CD4-positive, alpha-beta memory T cell (primary cell): ENCODE measurements at regions not wholly inside any gene's neighbourhood (a gene's known extent, or its start where the extent isn't known, plus 50 kb on each side); places are given as distances from the start of the nearest gene placed in this dataset.

ENCODE experiments used
- CTCF ChIA-PET: fragments of 350-600 bp; sonication (Branson Sonifier 250); formaldehyde crosslinking; loops from one replicate; lab custom pipeline; 2021; ENCODE audit warnings: inconsistent platforms; ENCODE audit not compliant: partially characterized antibody; lab: Charles Lee
- POLR2A ChIA-PET: fragments of 350-600 bp; sonication (Branson Sonifier 250); formaldehyde crosslinking; loops from one replicate; lab custom pipeline; 2021; ENCODE audit not compliant: partially characterized antibody; lab: Charles Lee
- DNase-seq, 5 donors: peaks; one replicate each; pipeline versions ENCODE4 v3.0.0 to v3.0.0-alpha.2; 2020 to 2022; ENCODE audit warnings: mixed read lengths in 1 of 5
- H3K27ac ChIP-seq: one replicate; pipeline ENCODE4 v1.7.0; 2013; ENCODE audit warnings: low read depth, low read length
- H3K27me3 ChIP-seq: 2 replicates; pipeline ENCODE4 v1.7.0; 2013; ENCODE audit warnings: mild to moderate bottlenecking, low read length, moderate library complexity; ENCODE audit not compliant: insufficient read depth
- H3K36me3 ChIP-seq: 2 replicates; pipeline ENCODE4 v1.7.0; 2013; ENCODE audit warnings: mild to moderate bottlenecking, low read length, moderate library complexity; ENCODE audit not compliant: insufficient read depth
- H3K4me1 ChIP-seq: 2 replicates; pipeline ENCODE4 v1.7.0; 2013; ENCODE audit warnings: mild to moderate bottlenecking, low read length, moderate library complexity; ENCODE audit not compliant: insufficient read depth
- H3K4me3 ChIP-seq, 2 donors: one replicate each; pipeline ENCODE4 v1.7.0; 2013; ENCODE audit warnings: low read length in 2 of 2, mild to moderate bottlenecking in 1 of 2
- H3K9me3 ChIP-seq, 2 donors: one replicate each; pipeline ENCODE4 v1.7.0; 2013; ENCODE audit warnings: low read length in 2 of 2, control low read depth in 1 of 2; ENCODE audit not compliant: control insufficient read depth in 1 of 2
- H3K27ac Mint-ChIP-seq, 7 donors: one replicate each; pipeline ENCODE4 v1.8.0; 2020 to 2021; ENCODE audit warnings: mixed read lengths in 7 of 7, mild to moderate bottlenecking in 6 of 7, inconsistent platforms in 3 of 7, moderate library complexity in 3 of 7
- H3K27me3 Mint-ChIP-seq, 2 donors: one replicate each; pipeline ENCODE4 v1.8.0; 2020 to 2021; ENCODE audit warnings: mixed read lengths in 2 of 2
- H3K36me3 Mint-ChIP-seq, 2 donors: one replicate each; pipeline ENCODE4 v1.8.0; 2020 to 2021; ENCODE audit warnings: mixed read lengths in 2 of 2, inconsistent platforms in 1 of 2, mild to moderate bottlenecking in 1 of 2
- H3K4me1 Mint-ChIP-seq, 4 donors: one replicate each; pipeline ENCODE4 v1.8.0; 2020 to 2021; ENCODE audit warnings: mixed read lengths in 4 of 4, mild to moderate bottlenecking in 1 of 4
- H3K4me3 Mint-ChIP-seq, 8 donors: one replicate each; pipeline ENCODE4 v1.8.0; 2020 to 2021; ENCODE audit warnings: mixed read lengths in 8 of 8, mild to moderate bottlenecking in 7 of 8, moderate library complexity in 6 of 8, inconsistent platforms in 3 of 8
- H3K9me3 Mint-ChIP-seq, 8 donors: one replicate each; pipeline ENCODE4 v1.8.0; 2020 to 2021; ENCODE audit warnings: mixed read lengths in 8 of 8, mild to moderate bottlenecking in 5 of 8, inconsistent platforms in 3 of 8, moderate library complexity in 1 of 8
- intact Hi-C: fragments of 100-400 bp; cut with micrococcal nuclease; formaldehyde crosslinking; loops from one replicate; pipeline ENCODE4 v1.15.1; 2023

DNA sequence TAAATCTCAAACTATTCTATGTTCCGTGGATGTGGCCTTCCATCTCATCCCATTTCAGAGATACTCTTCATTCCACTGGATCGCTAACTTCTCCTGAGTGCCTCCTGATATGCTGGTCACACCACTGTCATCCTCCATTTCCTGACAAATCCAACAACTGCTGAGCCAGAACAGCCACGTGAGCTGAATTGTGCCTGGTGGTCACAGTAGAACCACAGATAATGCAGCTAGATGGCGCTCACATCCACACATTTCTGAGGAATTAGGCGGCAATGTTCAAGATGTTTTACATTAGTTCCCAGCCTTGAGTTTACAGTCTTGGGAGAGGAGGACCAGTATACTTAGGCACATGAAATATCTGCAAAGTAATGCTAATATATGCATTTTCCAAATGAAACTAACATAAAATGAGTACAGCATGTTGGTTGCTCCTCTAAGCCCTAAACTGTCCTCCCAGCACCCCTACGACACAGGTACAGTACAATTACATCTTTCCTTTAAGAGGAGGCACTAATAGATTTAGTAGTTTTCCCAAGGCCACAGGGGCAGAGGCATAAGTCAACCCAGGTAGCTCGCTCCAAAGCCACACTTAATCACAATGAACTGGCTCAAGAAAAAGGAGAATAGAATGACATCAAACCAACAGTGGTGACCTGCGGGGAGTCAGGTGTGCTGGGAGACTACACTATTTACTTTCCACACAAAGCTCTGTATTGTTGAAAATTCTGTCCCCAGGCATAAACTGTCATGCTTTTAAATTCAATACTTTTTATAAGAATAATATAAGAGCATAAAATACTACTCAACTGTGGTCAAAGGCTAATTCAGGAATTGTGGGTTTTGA, 134.2 kb downstream of the CHIC2 start:
- no peaks in the 10 kb centered on the region for H3K27me3 ChIP-seq
- POLR2A ChIA-PET, result interaction anchor here (1.9 kb wide), 1 partner anchor 304 kb away, joined by 7 read pairs; no protein-coding TSS in a partner anchor
- intact Hi-C loops, result loop anchor here (1.0 kb wide), 3 partner anchors 288 to 733 kb away; no protein-coding TSS in a partner anchor
- Mint-ChIP-seq H3K9me3 (peaks cover 0 to 3% (median 0%) of the 10 kb centered on the region in 8 donors), H3K4me1 (no peaks in the 10 kb centered on the region), H3K36me3 (no peaks in the 10 kb centered on the region), H3K27ac (no peak overlapping the region), H3K4me3 (no peak overlapping the region), H3K27me3 (peaks cover 0 to 4% of the 10 kb centered on the region in 2 donors)
- CTCF ChIA-PET, result interaction anchor here (0.6 to 10.8 kb wide), 20 partner anchors 9 to 1022 kb away, joined by 3 to 258 read pairs (median 4); no protein-coding TSS in a partner anchor
- peak; percentile 44 to 49 (median 45) for DNase-seq
- H3K4me1 ChIP-seq, result no peaks in the 10 kb centered on the region
- H3K4me3 ChIP-seq, result no peak overlapping the region
- no peaks in the 10 kb centered on the region for H3K36me3 ChIP-seq
- no peaks in the 10 kb centered on the region for H3K9me3 ChIP-seq
- H3K27ac ChIP-seq, result no peak overlapping the region

GRCh38 chr4:53929311-53929710, 135.1 kb downstream of the CHIC2 start:
- peaks cover 0 to 4% of the 10 kb centered on the region in 2 donors for H3K27me3 Mint-ChIP-seq
- no peak overlapping the region for H3K4me3 Mint-ChIP-seq
- H3K9me3 Mint-ChIP-seq, result peaks cover 0 to 3% (median 0%) of the 10 kb centered on the region in 8 donors
- Histone ChIP-seq H3K27ac (no peak overlapping the region), H3K9me3 (no peaks in the 10 kb centered on the region), H3K27me3 (no peaks in the 10 kb centered on the region), H3K4me1 (no peaks in the 10 kb centered on the region), H3K4me3 (no peak overlapping the region), H3K36me3 (no peaks in the 10 kb centered on the region)
- POLR2A ChIA-PET, result interaction anchor here (1.9 kb wide), 1 partner anchor 305 kb away, joined by 7 read pairs; no protein-coding TSS in a partner anchor
- no peaks in the 10 kb centered on the region for H3K4me1 Mint-ChIP-seq
- intact Hi-C loops, result no loop called here
- DNase-seq, result no peak
- no peaks in the 10 kb centered on the region for H3K36me3 Mint-ChIP-seq
- H3K27ac Mint-ChIP-seq, result no peak overlapping the region
- CTCF ChIA-PET, result interaction anchor here (0.6 to 10.8 kb wide), 15 partner anchors 9 to 772 kb away, joined by 3 to 258 read pairs (median 4); no protein-coding TSS in a partner anchor

DNA sequence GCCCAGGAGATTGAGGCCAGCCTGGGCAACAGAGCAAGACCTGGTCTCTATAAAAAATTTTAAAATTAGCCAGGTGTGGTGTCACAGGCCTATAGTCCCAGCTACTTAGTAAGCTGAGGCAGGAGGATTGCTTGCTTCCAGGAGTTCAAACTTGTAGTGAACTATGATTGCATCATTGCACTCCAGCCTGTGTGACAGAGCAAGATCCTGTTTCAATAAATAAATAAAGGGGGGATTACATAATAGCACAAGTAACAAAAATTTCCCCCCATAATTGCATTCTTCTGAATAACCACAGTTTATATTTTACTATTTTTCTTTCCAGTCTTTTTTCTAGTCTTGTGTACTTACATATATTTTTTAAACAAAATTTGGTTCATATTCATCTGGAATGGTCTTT, 135.6 kb downstream of the CHIC2 start:
- Histone ChIP-seq H3K36me3 (no peaks in the 10 kb centered on the region), H3K9me3 (no peaks in the 10 kb centered on the region), H3K4me3 (no peak overlapping the region), H3K4me1 (no peaks in the 10 kb centered on the region), H3K27me3 (no peaks in the 10 kb centered on the region), H3K27ac (no peak overlapping the region)
- Mint-ChIP-seq H3K4me3 (no peak overlapping the region), H3K27ac (no peak overlapping the region), H3K4me1 (no peaks in the 10 kb centered on the region), H3K36me3 (no peaks in the 10 kb centered on the region), H3K27me3 (peaks cover 0 to 4% of the 10 kb centered on the region in 2 donors), H3K9me3 (peaks cover 0 to 3% (median 0%) of the 10 kb centered on the region in 8 donors)
- POLR2A ChIA-PET, result no interaction called here
- CTCF ChIA-PET, result interaction anchor here (0.7 to 10.8 kb wide), 10 partner anchors 8 to 741 kb away, joined by 3 to 258 read pairs (median 8); no protein-coding TSS in a partner anchor
- intact Hi-C loops, result no loop called here
- no peak for DNase-seq

- H3K36me3 Mint-ChIP-seq, result no peaks in the 10 kb centered on the region
- ChIA-PET POLR2A (no interaction called here), CTCF (interaction anchor here (9.6 to 10.8 kb wide), 2 partner anchors 293 to 308 kb away, joined by 188 to 258 read pairs; no protein-coding TSS in a partner anchor)
- intact Hi-C loops, result no loop called here
- no peak overlapping the region for H3K4me3 Mint-ChIP-seq
- H3K9me3 ChIP-seq, result no peaks in the 10 kb centered on the region
- H3K4me1 ChIP-seq, result no peaks in the 10 kb centered on the region
- no peak for DNase-seq
- no peaks in the 10 kb centered on the region for H3K4me1 Mint-ChIP-seq
- peak overlapping the region in 1 of 7 donors; percentile 20 for H3K27ac Mint-ChIP-seq
- no peaks in the 10 kb centered on the region for H3K27me3 ChIP-seq
- H3K36me3 ChIP-seq, result no peaks in the 10 kb centered on the region
- no peaks in the 10 kb centered on the region for H3K9me3 Mint-ChIP-seq
- H3K4me3 ChIP-seq, result no peak overlapping the region
- no peak overlapping the region for H3K27ac ChIP-seq
- H3K27me3 Mint-ChIP-seq, result no peaks in the 10 kb centered on the region
Measured at GRCh38 chr4:53925050-53925605, 139.3 kb downstream of the CHIC2 start.

GRCh38 chr4:53924333-53925049, 139.9 kb downstream of the CHIC2 start:
- no peaks in the 10 kb centered on the region for H3K27me3 ChIP-seq
- H3K4me1 ChIP-seq, result no peaks in the 10 kb centered on the region
- ChIA-PET POLR2A (no interaction called here), CTCF (interaction anchor here (9.6 to 10.8 kb wide), 2 partner anchors 294 to 309 kb away, joined by 188 to 258 read pairs; no protein-coding TSS in a partner anchor)
- no peak overlapping the region for H3K27ac ChIP-seq
- Mint-ChIP-seq H3K4me3 (no peak overlapping the region), H3K27me3 (no peaks in the 10 kb centered on the region), H3K4me1 (no peaks in the 10 kb centered on the region), H3K27ac (peak overlapping the region in 1 of 7 donors; percentile 20), H3K9me3 (no peaks in the 10 kb centered on the region), H3K36me3 (no peaks in the 10 kb centered on the region)
- intact Hi-C loops, result no loop called here
- no peak for DNase-seq
- no peaks in the 10 kb centered on the region for H3K36me3 ChIP-seq
- H3K4me3 ChIP-seq, result no peak overlapping the region
- H3K9me3 ChIP-seq, result no peaks in the 10 kb centered on the region

- no peak for DNase-seq
- H3K9me3 ChIP-seq, result no peaks in the 10 kb centered on the region
- H3K27me3 ChIP-seq, result no peaks in the 10 kb centered on the region
- ChIA-PET CTCF (no interaction called here), POLR2A (no interaction called here)
- Mint-ChIP-seq H3K9me3 (no peaks in the 10 kb centered on the region), H3K36me3 (no peaks in the 10 kb centered on the region), H3K4me1 (no peaks in the 10 kb centered on the region), H3K27me3 (no peaks in the 10 kb centered on the region), H3K4me3 (no peak overlapping the region), H3K27ac (no peak overlapping the region)
- no peak overlapping the region for H3K27ac ChIP-seq
- intact Hi-C loops, result no loop called here
- no peak overlapping the region for H3K4me3 ChIP-seq
- no peaks in the 10 kb centered on the region for H3K4me1 ChIP-seq
- H3K36me3 ChIP-seq, result no peaks in the 10 kb centered on the region
Measured at GRCh38 chr4:53923921-53924320, 140.5 kb downstream of the CHIC2 start.
